ENCODE measurements at regions not wholly inside any gene's neighbourhood (a gene's known extent, or its start where the extent isn't known, plus 50 kb on each side); places are given as distances from the start of the nearest gene placed in this dataset.

- H3K4me1 ChIP-seq: no peaks in the 10 kb centered on the region
- TF ChIP-seq CTCF (IDR thresholded peaks at IDR 0.05): no peak
- WGBS, 2 donors: 84 to 92% methylated on average over 3 of the region's 3 CpGs
- no peaks in the 10 kb centered on the region for H3K27me3 ChIP-seq
- no peak for ATAC-seq
- H3K4me3 ChIP-seq: no peak overlapping the region
- no peak for DNase-seq
- H3K36me3 ChIP-seq: no peaks in the 10 kb centered on the region
- no peak for FAIRE-seq
- H3K27ac ChIP-seq: no peak overlapping the region
- intact Hi-C loops (cut with DNase I): no loop called here
- H3K9me3 ChIP-seq: no peaks in the 10 kb centered on the region
These were observed 273.0 kb upstream of the IRX1 start for GRCh38 chr5:3322642-3323041.

- H3K4me3 ChIP-seq: no peak overlapping the region
- H3K4me1 ChIP-seq: no peaks in the 10 kb centered on the region
- H3K9me3 ChIP-seq: no peaks in the 10 kb centered on the region
- DNase-seq: no peak
- intact Hi-C loops (cut with DNase I): no loop called here
- H3K27me3 ChIP-seq: no peaks in the 10 kb centered on the region
- no peak for TF ChIP-seq CTCF (IDR thresholded peaks at IDR 0.05)
- FAIRE-seq: no peak
- H3K36me3 ChIP-seq: no peaks in the 10 kb centered on the region
- WGBS, 2 donors: 71 to 79% methylated on average over 10 of the region's 10 CpGs
- no peak for ATAC-seq
- H3K27ac ChIP-seq: no peak overlapping the region
These were observed 273.7 kb upstream of the IRX1 start for GRCh38 chr5:3321923-3322322.

- Histone ChIP-seq H3K36me3 (no peaks in the 10 kb centered on the region), H3K9me3 (no peaks in the 10 kb centered on the region), H3K27ac (no peak overlapping the region), H3K4me3 (no peak overlapping the region), H3K27me3 (no peaks in the 10 kb centered on the region), H3K4me1 (no peaks in the 10 kb centered on the region)
- ATAC-seq (no peak), DNase-seq (no peak), FAIRE-seq (no peak)
- TF ChIP-seq CTCF (IDR thresholded peaks at IDR 0.05): no peak
- WGBS, 2 donors: 60 to 70% methylated on average over 11 of the region's 11 CpGs
- intact Hi-C loops (cut with DNase I): no loop called here
These were observed 274.4 kb upstream of the IRX1 start for GRCh38 chr5:3321119-3321760.

- FAIRE-seq (no peak), ATAC-seq (no peak), DNase-seq (no peak)
- Histone ChIP-seq H3K4me3 (no peak overlapping the region), H3K36me3 (no peaks in the 10 kb centered on the region), H3K27me3 (no peaks in the 10 kb centered on the region), H3K4me1 (no peaks in the 10 kb centered on the region), H3K9me3 (no peaks in the 10 kb centered on the region), H3K27ac (no peak overlapping the region)
- no peak for TF ChIP-seq CTCF (IDR thresholded peaks at IDR 0.05)
- whole genome bisulfite sequencing, 2 donors: 62 to 73% methylated on average over 19 of the region's 19 CpGs
- intact Hi-C loops (cut with DNase I): no loop called here
These were observed 275.2 kb upstream of the IRX1 start for GRCh38 chr5:3320317-3320875.

- no peaks in the 10 kb centered on the region for H3K4me1 ChIP-seq
- no peak for FAIRE-seq
- TF ChIP-seq CTCF (IDR thresholded peaks at IDR 0.05): no peak
- no peak for DNase-seq
- H3K27me3 ChIP-seq: no peaks in the 10 kb centered on the region
- H3K36me3 ChIP-seq: no peaks in the 10 kb centered on the region
- intact Hi-C loops (cut with DNase I): no loop called here
- WGBS, 2 donors: 51 to 52% methylated on average over 10 of the region's 10 CpGs
- ATAC-seq: no peak
- no peak overlapping the region for H3K4me3 ChIP-seq
- no peak overlapping the region for H3K27ac ChIP-seq
- no peaks in the 10 kb centered on the region for H3K9me3 ChIP-seq
These were observed 278.4 kb upstream of the IRX1 start for GRCh38 chr5:3317051-3317795.

Measured in pancreas (tissue), 10 donors.